Stimulated activated naive CD8-positive, alpha-beta T cell treated with anti-CD3 and anti-CD28 coated beads, Interleukin-15, amount 100 ng/mL, for 72 hours (primary cell): ENCODE measurements at regions not wholly inside any gene's neighbourhood (a gene's known extent, or its start where the extent isn't known, plus 50 kb on each side); places are given as distances from the start of the nearest gene placed in this dataset.

Source experiments
- ATAC-seq: fragments of 150-1000 bp; cut with Tn5 transposase; 2 replicates; pipeline ENCODE4 v1.10.0; 2021; ENCODE audit warnings: mild to moderate bottlenecking, moderate library complexity
- DNase-seq, 2 donors: peaks; one replicate each; pipeline ENCODE4 v3.0.0; 2021 to 2022
- H3K27ac Mint-ChIP-seq, 2 donors: one replicate each; pipeline ENCODE4 v1.8.0; 2022; ENCODE audit warnings: mild to moderate bottlenecking in 2 of 2, mixed read lengths in 2 of 2, moderate library complexity in 2 of 2
- H3K27me3 Mint-ChIP-seq: one replicate; pipeline ENCODE4 v1.8.0; 2022; ENCODE audit warnings: mixed read lengths
- H3K4me1 Mint-ChIP-seq: one replicate; pipeline ENCODE4 v1.8.0; 2022; ENCODE audit warnings: mild to moderate bottlenecking, mixed read lengths
- H3K4me3 Mint-ChIP-seq, 2 donors: one replicate each; pipeline ENCODE4 v1.8.0; 2022; ENCODE audit warnings: mild to moderate bottlenecking in 2 of 2, mixed read lengths in 2 of 2, moderate library complexity in 1 of 2
- H3K9me3 Mint-ChIP-seq, 2 donors: one replicate each; pipeline ENCODE4 v1.8.0; 2022; ENCODE audit warnings: mixed read lengths in 2 of 2

DNA sequence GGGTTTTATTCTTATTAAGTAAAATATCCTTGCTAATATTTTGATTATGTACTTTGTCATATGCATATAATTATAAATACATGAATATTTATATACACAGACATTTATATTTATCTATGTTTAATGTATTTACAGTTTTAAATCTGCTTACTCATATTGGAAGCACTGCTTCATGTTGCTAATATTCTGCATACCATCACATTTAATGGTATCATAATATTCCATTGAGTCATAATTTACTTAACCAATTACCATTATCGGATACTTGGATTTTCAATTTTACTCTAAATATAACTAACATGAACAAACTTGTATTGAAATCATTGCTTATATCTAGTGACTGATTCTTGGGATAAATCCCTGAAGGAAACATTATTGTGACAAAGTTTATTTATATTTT, 155.2 kb downstream of the MBL2 start:
- Mint-ChIP-seq H3K4me1 (no peaks in the 10 kb centered on the region), H3K27ac (no peak overlapping the region), H3K4me3 (no peak overlapping the region), H3K9me3 (peaks cover 5 to 8% of the 10 kb centered on the region in 2 donors), H3K27me3 (no peaks in the 10 kb centered on the region)
- DNase-seq (no peak), ATAC-seq (no peak)

DNA sequence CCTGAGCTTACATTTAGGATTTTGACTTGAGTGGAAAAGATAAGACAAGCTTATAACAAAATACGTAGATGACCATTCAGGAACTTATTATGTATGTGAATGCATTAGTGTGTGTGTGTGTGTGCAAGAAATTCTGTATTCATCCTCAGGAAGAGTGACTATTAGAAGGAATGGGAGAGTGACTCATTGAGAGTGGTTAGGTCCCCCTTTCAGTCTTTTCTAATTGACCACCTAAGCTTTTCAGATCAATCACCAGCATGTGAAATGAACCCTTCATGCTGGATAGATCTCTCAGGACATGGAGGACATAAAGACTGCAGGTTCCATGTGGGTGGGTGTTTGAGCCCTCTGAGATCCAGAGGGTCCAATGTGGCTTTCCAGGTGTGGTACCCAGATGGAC, 153.5 kb downstream of the MBL2 start:
- ATAC-seq = no peak
- no peak for DNase-seq
- H3K4me1 Mint-ChIP-seq = no peaks in the 10 kb centered on the region
- peaks cover 5 to 8% of the 10 kb centered on the region in 2 donors for H3K9me3 Mint-ChIP-seq
- no peaks in the 10 kb centered on the region for H3K27me3 Mint-ChIP-seq
- H3K4me3 Mint-ChIP-seq = no peak overlapping the region
- H3K27ac Mint-ChIP-seq = no peak overlapping the region

DNA sequence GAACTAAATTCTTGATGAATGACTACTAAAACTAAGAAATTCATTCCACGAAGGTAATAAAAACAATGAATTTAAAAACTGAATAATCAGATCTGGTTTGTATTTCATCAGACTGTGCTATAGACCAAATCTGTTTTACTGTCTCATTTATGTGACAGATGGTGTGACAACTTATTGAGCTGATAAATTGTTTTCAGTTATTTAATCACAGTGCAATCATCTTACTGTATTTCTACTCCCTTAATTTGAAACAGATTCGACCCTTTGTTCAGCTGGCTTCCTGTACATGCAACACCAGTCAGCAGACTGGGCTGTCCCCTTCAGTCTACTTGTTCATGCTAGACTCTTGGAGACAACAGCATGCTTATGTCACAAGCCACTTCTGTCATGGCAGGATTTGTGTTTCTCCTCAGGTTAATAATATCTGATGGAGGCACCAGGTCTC, 150.9 kb downstream of the MBL2 start:
- no peak for ATAC-seq
- H3K4me1 Mint-ChIP-seq = no peaks in the 10 kb centered on the region
- no peak overlapping the region for H3K27ac Mint-ChIP-seq
- H3K4me3 Mint-ChIP-seq = no peak overlapping the region
- H3K9me3 Mint-ChIP-seq = no peaks in the 10 kb centered on the region
- DNase-seq = no peak
- no peaks in the 10 kb centered on the region for H3K27me3 Mint-ChIP-seq

DNA sequence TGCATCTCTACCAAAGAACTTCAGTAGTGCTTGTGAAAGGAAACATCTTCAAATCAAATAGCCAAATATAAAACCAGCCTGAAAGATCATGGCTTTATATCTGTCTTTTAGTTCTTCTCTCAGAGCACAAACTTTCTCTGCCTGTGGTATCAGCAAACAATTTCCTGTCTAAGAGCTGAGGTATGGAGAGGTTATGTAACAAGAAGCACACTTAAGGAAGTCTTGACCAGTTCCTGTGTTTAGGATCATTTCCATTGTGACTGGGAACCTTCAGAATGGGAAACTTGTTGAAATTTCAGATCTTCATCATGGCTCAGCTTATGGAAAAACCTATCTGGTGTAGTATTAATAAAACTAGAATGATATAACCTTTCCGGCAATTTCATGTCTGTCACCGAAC, 148.8 kb downstream of the MBL2 start:
- no peaks in the 10 kb centered on the region for H3K9me3 Mint-ChIP-seq
- no peak overlapping the region for H3K4me3 Mint-ChIP-seq
- no peak overlapping the region for H3K27ac Mint-ChIP-seq
- ATAC-seq (no peak), DNase-seq (no peak)
- no peaks in the 10 kb centered on the region for H3K4me1 Mint-ChIP-seq
- H3K27me3 Mint-ChIP-seq = no peaks in the 10 kb centered on the region

DNA sequence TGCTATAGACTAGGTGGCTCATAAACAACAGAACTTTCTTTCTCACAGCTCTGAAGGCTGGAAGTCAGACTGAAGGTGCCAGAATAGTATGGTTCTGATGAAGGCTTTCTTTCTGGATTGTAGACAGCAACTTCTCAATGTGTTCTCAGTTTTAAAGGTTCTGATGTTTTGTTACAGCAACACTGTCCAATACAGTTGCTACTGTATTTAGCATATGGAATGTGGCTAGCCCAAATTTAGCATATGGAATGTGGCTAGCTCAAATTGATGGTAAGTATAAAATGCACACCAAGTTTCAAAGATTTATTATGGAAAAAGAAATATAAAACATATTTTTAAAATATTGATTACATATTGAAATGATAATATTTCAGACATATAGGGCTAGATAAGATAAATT, 145.3 kb downstream of the MBL2 start:
- H3K4me3 Mint-ChIP-seq = no peak overlapping the region
- no peaks in the 10 kb centered on the region for H3K27me3 Mint-ChIP-seq
- DNase-seq (no peak), ATAC-seq (no peak)
- H3K4me1 Mint-ChIP-seq = no peaks in the 10 kb centered on the region
- no peak overlapping the region for H3K27ac Mint-ChIP-seq
- peaks cover 0 to 3% of the 10 kb centered on the region in 2 donors for H3K9me3 Mint-ChIP-seq

DNA sequence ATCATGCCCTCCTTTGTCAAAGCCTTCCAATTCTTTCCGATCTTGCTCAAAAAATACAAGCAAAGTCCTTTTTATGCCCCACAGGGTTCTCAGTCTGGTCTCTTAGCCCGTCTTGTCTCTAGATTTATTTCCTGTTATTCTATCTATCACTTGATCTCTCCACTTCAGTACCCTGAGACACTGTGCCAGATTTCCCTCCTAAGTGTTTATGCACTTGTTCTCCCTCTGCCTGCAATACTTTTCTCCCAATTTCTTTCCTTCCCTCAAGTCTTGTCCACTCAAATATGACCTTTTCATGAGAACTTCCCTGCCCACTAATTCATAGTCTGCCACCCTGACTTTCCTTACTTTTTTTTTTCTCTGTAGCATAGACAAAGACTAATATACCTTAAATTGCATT, 141.4 kb downstream of the MBL2 start:
- Mint-ChIP-seq H3K9me3 (peaks cover 0 to 3% of the 10 kb centered on the region in 2 donors), H3K4me1 (no peaks in the 10 kb centered on the region), H3K27ac (no peak overlapping the region), H3K4me3 (no peak overlapping the region), H3K27me3 (no peaks in the 10 kb centered on the region)
- DNase-seq (no peak), ATAC-seq (no peak)

DNA sequence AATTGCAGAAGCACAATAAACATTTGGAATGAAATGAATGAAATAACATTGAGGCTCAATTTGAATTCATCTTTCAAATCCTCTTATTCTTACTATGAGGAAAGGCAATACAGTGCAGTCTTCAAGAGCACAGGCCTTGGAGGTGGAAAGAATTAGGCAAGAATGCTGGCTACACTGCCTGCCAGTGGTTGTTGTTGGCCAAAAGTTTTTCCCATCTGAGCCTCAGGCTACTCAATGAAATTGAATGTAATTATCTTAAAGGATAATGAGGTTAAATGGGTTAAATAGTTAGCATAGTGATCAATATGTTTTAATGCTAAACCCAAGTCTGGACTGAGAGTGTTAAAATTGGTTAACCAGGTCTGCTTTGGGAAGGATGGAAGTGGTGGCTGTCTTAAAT, 140.9 kb downstream of the MBL2 start:
- H3K9me3 Mint-ChIP-seq = peaks cover 0 to 3% of the 10 kb centered on the region in 2 donors
- DNase-seq (no peak), ATAC-seq (no peak)
- H3K27me3 Mint-ChIP-seq = no peaks in the 10 kb centered on the region
- no peak overlapping the region for H3K4me3 Mint-ChIP-seq
- no peaks in the 10 kb centered on the region for H3K4me1 Mint-ChIP-seq
- H3K27ac Mint-ChIP-seq = no peak overlapping the region

DNA sequence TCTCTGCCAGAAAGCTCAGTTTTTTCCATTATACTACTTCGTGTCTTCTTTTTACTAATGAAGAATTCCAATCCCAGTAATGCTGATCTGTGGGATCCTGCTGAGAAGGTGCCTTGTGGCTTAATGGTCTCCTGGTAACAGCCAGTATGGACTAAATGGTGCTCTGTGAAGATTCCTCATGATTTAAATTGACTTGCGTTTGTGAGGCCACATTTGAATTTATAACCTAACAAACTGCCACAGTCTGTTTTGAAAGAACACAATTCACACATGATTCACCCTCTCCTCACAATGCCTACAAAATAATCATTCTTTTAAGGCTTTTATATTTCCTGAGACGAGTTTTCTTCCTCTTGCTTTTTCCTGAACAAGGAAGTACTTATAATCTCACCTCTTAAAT, 140.0 kb downstream of the MBL2 start:
- no peaks in the 10 kb centered on the region for H3K27me3 Mint-ChIP-seq
- no peaks in the 10 kb centered on the region for H3K4me1 Mint-ChIP-seq
- no peak overlapping the region for H3K4me3 Mint-ChIP-seq
- DNase-seq (no peak), ATAC-seq (no peak)
- H3K9me3 Mint-ChIP-seq = peaks cover 0 to 3% of the 10 kb centered on the region in 2 donors
- H3K27ac Mint-ChIP-seq = no peak overlapping the region

DNA sequence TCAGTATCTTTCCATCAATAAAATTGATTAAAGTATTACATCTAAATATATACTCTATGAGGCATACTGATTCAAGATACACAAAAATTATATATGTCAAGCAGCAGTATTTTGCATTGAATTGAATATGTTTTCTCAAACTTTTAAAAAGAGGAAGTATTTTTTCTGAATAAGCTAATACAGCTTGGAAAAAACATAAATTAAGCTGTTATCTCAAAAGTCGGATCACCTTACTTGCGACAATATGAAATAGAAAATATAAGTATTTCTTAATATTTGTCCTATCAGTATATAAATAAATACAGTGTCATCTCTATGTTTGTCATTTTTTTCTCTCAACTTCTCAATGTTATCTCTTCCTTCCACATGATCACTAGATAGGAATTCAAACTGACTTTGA, 139.3 kb downstream of the MBL2 start:
- Mint-ChIP-seq H3K27ac (no peak overlapping the region), H3K4me3 (no peak overlapping the region), H3K9me3 (peaks cover 0 to 3% of the 10 kb centered on the region in 2 donors), H3K4me1 (no peaks in the 10 kb centered on the region), H3K27me3 (no peaks in the 10 kb centered on the region)
- DNase-seq (no peak), ATAC-seq (no peak)

DNA sequence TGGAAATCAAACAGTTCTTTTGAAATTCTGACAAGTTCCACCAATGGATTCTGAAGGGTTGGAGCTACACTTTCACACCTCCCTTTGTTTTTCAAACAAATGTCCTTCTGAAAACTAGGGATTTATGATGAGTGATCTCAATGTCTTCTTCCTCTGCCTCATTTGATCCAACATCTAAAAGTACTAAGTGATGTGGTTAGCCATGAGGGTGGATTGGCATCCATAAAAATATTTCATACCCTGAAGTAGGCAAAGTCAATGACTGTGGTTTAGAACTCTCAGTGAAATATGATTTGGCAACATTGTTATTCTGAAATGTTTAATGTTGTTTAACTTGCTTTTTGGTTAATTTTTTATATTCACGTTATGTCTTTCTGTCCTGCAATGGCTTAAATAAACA, 136.9 kb downstream of the MBL2 start:
- no peak overlapping the region for H3K27ac Mint-ChIP-seq
- H3K4me1 Mint-ChIP-seq = no peaks in the 10 kb centered on the region
- no peak overlapping the region for H3K4me3 Mint-ChIP-seq
- H3K27me3 Mint-ChIP-seq = no peaks in the 10 kb centered on the region
- H3K9me3 Mint-ChIP-seq = peaks cover 7 to 9% of the 10 kb centered on the region in 2 donors
- DNase-seq = no peak
- no peak for ATAC-seq

DNA sequence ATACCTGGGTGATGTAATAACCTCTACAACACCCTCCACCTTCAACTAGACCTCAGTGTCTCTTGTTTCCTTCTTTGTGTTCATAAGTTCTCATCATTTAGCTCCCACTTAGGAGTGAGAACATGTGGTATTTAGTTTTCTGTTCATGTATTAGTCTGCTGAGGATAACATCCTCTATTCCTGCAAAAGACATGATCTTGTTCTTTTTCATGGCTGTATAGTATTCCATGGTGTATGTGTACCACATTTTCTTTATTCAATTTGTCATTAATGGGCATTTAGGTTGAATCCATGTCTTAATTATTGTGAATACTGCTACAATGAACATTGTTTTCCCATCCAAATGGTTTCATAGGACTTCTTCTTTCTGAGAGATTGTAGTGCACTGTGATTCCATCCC, 135.7 kb downstream of the MBL2 start:
- no peak overlapping the region for H3K4me3 Mint-ChIP-seq
- H3K9me3 Mint-ChIP-seq = peaks cover 6 to 7% of the 10 kb centered on the region in 2 donors
- DNase-seq (no peak), ATAC-seq (no peak)
- no peak overlapping the region for H3K27ac Mint-ChIP-seq
- H3K4me1 Mint-ChIP-seq = no peaks in the 10 kb centered on the region
- H3K27me3 Mint-ChIP-seq = no peaks in the 10 kb centered on the region

DNA sequence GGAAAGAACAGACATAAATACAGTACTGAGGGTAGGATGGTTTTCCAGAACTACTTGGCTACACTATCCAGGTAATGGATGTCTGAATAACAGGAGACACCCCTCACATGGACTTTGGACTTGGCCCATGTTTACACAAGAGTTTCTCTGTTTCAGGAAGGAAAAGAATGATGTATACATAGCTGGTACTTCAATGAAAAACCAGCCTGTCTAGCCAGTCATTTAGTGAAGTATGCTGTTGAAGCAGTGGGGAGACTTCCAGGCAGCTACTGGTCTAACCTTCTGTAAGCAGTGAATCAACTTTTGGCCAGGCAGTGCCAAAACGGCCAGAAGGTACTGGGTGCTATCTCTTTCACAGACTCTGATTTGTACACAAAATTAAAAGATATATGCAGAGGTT, 135.0 kb downstream of the MBL2 start:
- no peak overlapping the region for H3K27ac Mint-ChIP-seq
- no peaks in the 10 kb centered on the region for H3K27me3 Mint-ChIP-seq
- ATAC-seq (no peak), DNase-seq (no peak)
- peaks cover 6 to 7% of the 10 kb centered on the region in 2 donors for H3K9me3 Mint-ChIP-seq
- H3K4me3 Mint-ChIP-seq = no peak overlapping the region
- H3K4me1 Mint-ChIP-seq = no peaks in the 10 kb centered on the region

DNA sequence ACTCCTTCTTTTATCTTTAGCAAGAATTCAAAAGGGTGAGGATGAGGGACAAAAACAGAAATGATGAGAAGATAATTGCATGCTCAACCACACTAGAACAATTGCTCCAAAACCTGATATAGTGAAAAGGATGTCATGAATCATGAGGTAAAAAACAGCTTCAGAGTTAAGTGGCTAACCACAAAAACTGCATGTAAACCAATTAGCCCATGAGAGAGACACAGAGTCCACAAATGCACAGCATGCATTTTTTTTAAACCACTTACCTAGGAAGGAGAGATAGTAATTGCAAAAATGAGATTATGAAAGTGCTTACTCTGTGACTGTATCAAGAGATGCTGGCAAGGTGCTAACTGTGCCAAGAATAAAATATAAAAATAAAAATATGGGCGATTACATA, 132.9 kb downstream of the MBL2 start:
- ATAC-seq = no peak
- Mint-ChIP-seq H3K4me1 (no peaks in the 10 kb centered on the region), H3K4me3 (no peak overlapping the region), H3K9me3 (peaks cover 6 to 7% of the 10 kb centered on the region in 2 donors), H3K27ac (no peak overlapping the region), H3K27me3 (no peaks in the 10 kb centered on the region)
- no peak for DNase-seq

DNA sequence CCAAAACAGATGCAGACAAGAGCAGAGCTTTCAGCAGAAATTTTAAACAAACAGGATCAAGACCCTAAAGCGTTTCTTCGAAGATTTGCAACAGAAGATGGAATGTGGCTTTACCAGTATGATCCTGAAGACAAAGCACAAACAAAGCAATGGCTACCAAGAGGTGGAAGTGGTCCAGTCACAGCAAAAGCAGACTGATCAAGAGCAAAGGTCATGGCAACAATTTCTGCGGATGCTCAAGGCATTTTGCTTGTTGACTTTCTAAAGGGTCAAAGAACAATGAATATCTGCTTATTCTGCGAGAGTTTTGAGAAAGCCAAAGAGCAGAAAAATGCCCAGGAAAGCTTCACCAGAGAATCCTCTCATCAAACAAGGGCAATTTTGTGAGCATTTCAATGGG, 130.4 kb downstream of the MBL2 start:
- H3K9me3 Mint-ChIP-seq = peaks cover 6 to 7% of the 10 kb centered on the region in 2 donors
- DNase-seq (no peak), ATAC-seq (no peak)
- H3K27me3 Mint-ChIP-seq = no peaks in the 10 kb centered on the region
- no peak overlapping the region for H3K4me3 Mint-ChIP-seq
- no peaks in the 10 kb centered on the region for H3K4me1 Mint-ChIP-seq
- no peak overlapping the region for H3K27ac Mint-ChIP-seq

DNA sequence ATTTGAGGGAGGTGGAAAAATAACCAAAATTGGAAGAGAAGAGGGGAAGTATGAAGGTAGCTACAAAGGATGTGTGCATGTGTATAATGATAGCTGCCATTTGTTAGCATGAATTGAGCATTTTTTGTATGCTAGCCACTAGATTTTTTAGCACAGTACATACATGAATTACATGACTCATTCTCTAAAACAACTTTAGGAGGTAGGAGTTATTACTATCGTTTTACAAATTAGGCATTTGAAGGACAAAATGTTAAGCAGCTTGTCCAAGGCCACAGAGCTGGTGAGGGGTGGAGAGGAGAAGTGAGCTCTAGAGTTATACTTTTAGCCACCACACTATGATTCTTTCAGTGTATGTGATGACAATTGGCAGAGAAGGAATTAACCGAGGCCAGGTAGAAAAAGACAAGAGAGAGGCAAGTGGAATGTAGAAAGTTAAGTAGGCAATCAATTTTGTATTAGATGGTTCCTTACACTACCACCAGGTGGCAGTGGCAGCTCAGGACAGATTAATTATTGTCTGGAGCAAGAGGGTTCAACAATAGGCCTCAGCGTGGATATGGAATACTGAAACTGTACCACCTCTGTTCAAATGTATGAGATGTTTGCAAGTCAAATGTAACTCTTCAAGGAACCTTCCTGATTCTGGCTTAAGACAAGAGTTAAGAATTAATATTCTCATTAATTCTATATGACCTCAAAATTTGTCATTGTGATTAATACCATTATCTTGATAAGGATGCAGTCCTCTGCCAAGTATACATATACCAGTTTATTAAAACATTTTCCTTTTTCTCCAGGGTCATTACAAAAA, 128.0 kb downstream of the MBL2 start:
- Mint-ChIP-seq H3K27ac (peak overlapping the region in 1 of 2 donors; percentile 72), H3K4me3 (no peak overlapping the region), H3K9me3 (no peaks in the 10 kb centered on the region), H3K27me3 (no peaks in the 10 kb centered on the region), H3K4me1 (no peaks in the 10 kb centered on the region)
- DNase-seq = peak in 1 of 2 donors; percentile 6
- no peak for ATAC-seq

DNA sequence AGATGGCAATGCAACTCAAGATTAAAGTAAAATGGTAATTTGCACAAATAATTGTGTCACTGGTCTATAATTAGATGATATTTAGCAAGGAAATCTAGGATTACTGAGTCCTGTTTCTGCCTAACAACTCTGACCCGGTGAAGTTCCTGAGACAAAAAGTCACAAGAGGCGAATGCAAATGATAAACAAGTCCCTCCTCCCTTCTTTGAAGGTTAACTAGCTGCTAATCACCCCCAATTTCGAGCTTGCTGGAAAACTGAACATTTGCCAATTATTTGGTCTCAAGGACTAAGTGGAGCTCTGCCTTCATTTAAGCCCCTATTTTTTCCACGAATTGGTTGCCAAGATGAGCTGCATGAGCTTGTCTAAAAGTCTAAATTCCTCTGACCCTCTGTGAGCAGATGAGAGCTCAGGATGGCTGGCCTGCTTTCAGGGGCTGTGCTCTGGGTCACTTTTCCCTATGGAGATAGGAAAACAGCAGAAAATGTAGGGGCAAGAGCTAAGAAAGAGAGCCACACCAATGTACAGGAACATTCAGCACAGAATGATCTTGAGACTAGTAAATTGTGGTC, 127.3 kb downstream of the MBL2 start:
- H3K4me3 Mint-ChIP-seq = no peak overlapping the region
- no peaks in the 10 kb centered on the region for H3K4me1 Mint-ChIP-seq
- no peaks in the 10 kb centered on the region for H3K9me3 Mint-ChIP-seq
- H3K27me3 Mint-ChIP-seq = no peaks in the 10 kb centered on the region
- ATAC-seq = no peak
- H3K27ac Mint-ChIP-seq = no peak overlapping the region
- no peak for DNase-seq

DNA sequence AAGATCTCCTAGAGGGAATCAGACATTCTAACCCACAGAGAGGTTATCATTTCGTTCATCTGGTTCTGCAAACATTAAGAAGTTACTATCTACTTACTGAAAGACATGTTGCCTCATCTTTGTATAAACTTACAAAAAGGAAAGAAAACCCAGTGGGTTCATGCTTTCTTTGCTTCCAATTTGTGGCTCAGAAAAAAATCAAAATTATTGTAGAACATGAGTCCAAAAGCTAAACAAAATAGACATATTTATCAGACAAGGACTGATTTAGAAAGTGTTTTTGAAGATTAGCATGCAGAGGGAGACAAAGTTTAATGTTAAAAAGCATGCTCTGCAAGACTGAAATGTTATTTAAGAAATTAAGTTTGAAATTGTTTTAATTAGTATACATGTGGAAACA, 123.1 kb downstream of the MBL2 start:
- ATAC-seq = no peak
- no peak for DNase-seq
- Mint-ChIP-seq H3K27ac (no peak overlapping the region), H3K4me1 (no peaks in the 10 kb centered on the region), H3K9me3 (peaks cover 0 to 5% of the 10 kb centered on the region in 2 donors), H3K27me3 (no peaks in the 10 kb centered on the region), H3K4me3 (no peak overlapping the region)
